Right forelimb (tissue), 1 donor: ENCODE measurements at regions not wholly inside any gene's neighbourhood (a gene's known extent, or its start where the extent isn't known, plus 50 kb on each side); places are given as distances from the start of the nearest gene placed in this dataset.
A peak's percentile ranks its signal among the peaks of the same experiment; 100 is the strongest.

Source experiments
- DNase-seq: peaks from one replicate; pipeline ENCODE4 v3.0.0-alpha.2; 2018

DNA sequence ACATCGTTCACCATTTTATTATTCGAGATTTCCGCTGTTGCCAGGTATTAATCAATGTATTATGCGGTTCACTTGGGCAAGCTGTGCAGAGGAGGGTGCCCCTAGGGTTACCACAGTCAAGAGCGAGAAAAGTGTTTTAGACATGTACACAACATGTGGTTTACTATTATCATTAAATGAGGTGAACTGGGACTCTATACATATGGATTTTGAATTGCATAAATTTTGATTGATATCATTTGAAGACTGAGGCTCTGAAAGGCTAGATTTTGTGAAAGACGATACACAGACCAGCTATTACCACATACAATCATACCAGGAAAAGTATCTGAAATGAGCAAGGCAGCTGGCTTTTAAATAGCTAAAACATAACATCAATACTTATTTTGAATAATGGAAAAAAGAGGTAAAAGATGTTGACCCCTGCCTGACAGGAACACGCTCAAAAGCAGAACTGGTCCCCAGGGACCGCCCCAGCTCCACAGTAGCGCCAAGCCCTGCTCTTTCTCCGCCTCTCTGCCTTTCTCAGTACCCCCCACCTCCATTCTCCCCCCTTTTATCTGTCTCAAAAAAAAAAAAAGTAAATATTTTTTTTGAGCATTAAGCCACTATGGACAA, 413.4 kb upstream of the MKI67 start:
- peak; percentile 73 for DNase-seq

- DNase-seq = peak; percentile 82
Measured at GRCh38 chr10:128540128-128540762, 414.0 kb upstream of the MKI67 start.

DNA sequence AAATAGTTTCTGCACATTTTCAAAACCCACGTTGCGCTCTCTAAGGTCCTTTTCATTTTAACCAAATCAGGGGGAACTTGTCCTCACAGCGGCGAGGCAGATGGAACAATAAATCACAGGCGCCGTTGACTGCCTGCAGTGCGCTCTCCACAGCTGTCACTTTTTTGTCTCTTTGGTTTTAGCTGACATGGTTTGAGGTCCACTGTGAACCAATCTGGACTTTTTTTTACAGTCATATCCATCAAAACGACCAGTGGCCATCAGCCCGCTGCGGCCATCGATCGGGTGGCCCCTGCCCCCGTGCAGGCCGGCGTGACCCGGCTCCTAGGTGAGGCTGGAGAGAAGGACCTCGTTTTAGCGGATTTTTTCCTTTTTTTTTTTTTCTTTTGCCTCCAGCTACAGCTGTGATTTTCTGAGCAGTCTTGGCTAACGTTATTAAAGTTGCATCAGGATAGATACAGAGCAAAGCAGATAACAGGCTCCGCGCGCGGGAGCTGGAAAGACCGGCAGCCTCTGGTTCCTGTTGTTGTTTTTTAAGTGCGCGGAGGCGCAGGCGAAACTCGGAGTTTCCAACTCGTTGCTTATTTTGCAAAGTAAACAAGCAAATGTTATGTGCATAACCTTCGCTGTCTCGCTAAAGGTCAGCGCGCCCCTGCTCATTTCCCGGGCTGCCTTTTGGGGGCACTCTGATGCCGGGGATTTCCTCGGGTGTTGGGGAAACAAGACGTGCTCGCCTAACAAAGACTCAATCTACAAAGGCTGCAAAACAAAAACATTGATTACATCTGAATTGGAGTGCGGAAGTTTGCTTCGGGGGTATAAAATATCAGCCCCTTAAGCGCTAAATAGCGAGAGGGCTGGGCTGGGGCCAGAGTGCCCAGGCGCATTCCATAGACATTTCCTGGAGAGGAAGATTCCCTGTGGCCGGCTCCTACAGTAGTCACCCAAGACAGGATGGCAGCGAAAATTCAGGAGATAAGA, 414.8 kb upstream of the MKI67 start:
- DNase-seq = peak; percentile 85

GRCh38 chr10:128541926-128542475, 415.8 kb upstream of the MKI67 start:
- no peak for DNase-seq

- DNase-seq = no peak
Measured at GRCh38 chr10:128542659-128543058, 416.4 kb upstream of the MKI67 start.

DNA sequence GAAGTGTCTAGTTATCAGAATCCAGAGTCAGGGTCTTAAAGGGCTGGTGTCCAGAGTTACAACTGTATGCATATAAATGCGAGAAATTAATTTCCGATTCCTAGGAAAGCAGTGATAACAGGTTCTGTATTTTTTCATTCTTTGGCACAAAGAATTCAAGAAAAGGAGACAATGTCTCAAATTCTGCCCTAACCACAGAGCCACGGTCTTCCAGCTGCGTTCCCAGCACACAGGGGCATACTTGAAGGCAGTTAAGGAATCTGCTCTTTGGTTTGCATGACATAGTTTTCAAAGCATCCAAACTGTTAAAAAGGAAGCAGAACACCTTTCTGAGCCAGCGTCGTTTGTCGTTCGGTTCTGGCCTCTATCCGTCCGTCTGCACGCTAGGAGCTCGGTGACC, 416.9 kb upstream of the MKI67 start:
- DNase-seq = no peak

DNA sequence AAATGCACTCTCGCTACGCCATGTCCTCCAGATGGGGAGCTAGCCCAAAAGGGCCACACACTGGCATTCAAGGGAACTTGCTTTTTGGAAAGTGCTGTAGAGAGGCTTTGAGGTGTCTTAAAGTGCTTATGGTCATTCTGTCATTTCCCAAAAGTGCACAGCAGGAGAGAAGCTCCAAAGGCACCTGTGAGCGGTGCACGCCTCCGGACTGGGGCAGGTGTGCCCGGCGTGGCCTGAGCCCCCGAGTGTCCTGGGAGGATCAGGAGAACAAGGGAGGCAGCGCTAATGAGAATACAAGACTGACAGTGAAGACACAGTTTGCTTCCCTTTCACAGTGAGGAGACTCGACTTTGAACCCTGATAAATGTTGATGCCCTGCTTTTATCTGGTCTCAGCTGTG, 419.0 kb upstream of the MKI67 start:
- no peak for DNase-seq

GRCh38 chr10:128546651-128547165, 420.5 kb upstream of the MKI67 start:
- no peak for DNase-seq

GRCh38 chr10:128549101-128549608, 422.9 kb upstream of the MKI67 start:
- DNase-seq = no peak

GRCh38 chr10:128550045-128550444, 423.8 kb upstream of the MKI67 start:
- DNase-seq = no peak

DNA sequence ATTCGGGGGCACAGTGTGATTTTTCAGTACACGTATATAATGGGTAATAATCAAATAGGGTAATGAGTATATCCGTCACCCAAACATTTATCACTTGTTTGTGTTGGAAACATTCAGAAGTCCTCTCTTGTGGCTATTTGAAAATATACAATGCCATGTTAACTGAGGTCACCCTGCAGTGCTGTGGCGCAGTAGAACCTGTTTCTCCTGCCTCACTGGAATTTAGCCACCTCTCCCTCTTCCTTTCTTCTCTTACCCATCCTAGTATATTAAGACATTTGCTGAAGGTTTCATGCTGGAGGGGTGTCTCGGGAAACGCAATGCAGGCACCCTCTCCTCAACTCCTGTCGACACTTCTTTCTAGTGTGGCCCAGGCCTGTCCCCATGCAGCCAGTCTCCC, 425.3 kb upstream of the MKI67 start:
- no peak for DNase-seq

- no peak for DNase-seq
Measured at GRCh38 chr10:128553755-128554154, 427.5 kb upstream of the MKI67 start.

- no peak for DNase-seq
Measured at GRCh38 chr10:128556182-128557110, 430.2 kb upstream of the MKI67 start.

DNA sequence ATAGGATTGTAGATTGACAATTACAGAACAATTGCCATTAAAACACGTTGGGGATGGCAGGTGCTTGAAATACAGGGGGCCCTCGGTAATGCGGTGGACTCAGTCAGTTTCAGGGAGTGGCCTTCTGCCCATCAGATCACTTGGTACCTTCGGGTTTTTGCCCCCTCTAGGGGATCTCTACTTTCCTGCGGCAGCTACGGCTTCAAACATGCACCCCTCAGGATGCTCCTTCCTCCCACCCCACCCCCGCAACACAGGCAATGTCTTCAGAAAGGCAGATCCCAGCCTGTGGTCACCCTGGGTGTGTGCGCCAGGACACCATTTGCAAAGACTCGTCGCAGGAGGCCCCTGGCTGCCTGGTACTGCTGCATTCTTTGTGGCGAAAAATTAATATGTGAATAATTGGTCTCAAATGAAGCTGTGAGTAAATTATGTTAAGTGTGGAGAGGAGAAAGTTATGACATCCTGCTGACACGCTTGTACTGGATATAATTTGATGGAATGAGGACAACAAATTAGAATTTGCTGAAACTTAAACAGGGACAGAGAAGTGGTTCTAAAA, 431.0 kb upstream of the MKI67 start:
- no peak for DNase-seq

DNA sequence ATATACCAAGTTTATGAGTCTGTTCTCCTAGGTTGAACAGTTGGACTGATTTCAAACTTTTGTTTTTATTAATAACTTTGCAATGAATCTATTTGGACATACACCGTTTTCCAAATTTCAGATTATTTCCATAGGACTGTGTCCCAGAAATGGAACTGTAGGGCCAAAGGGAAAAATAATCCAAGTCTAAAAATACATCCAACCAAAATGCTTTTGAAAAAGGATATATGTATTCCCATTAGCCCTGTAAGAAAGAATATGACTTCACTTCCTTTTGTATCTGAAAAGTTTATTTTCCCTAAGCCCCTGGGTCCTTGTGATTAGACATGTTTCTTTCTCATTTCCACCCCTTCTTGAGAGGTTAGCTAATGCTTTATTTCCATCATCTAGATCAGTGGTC, 434.2 kb upstream of the MKI67 start:
- DNase-seq = no peak

GRCh38 chr10:128560993-128561392, 434.8 kb upstream of the MKI67 start:
- DNase-seq = peak; percentile 16

GRCh38 chr10:128563387-128563786, 437.2 kb upstream of the MKI67 start:
- DNase-seq = no peak

DNA sequence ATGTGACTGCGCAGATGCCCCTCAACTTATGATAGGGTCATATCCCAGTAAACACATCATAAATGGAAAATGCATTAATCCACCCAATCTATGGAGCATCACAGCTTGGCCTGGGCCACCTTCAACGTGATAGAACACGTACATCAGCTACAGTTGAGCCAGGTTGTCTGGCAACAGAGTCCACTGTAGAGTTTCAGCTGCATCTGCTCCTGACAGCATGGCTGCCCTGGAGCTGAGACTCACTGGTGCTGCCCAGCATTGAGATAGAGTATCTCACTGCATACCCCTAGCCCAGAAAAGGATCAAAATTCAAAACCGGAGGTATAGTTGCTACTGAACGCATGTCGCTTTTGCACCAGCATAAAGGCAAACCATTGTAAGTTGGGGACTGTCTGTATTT, 437.7 kb upstream of the MKI67 start:
- DNase-seq = no peak

GRCh38 chr10:128566361-128566968, 440.2 kb upstream of the MKI67 start:
- DNase-seq = no peak

GRCh38 chr10:128567551-128567950, 441.3 kb upstream of the MKI67 start:
- no peak for DNase-seq

DNA sequence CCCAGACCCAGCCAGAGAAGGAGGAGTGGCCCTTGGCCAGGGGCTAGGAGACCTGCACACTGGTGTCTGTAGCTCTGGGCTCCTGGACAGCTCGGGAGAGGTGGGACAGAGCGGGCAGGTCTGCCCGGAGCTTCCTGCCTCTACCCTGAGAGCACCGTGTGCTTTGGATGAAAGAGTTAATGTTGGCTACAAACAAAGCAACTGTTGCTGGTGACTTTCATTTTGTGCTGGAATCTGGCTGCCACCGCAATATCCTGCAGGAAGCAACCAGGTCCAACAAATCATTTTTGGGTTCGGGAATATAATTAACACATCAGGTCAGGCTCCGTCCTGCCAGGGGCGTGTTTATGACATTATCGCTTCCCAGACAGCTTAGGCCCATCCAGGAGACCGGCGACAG, 441.8 kb upstream of the MKI67 start:
- no peak for DNase-seq
